ENCODE measurements at regions not wholly inside any gene's neighbourhood (a gene's known extent, or its start where the extent isn't known, plus 50 kb on each side); places are given as distances from the start of the nearest gene placed in this dataset.

- TF ChIP-seq CTCF (conservative IDR thresholded peaks at IDR 0.05; ENCODE audit: low read depth in 2 of 2) = no peak
- TF ChIP-seq JUNB (IDR thresholded peaks at IDR 0.05; ENCODE audit: unreplicated experiment) = no peak
- no peak for TF ChIP-seq REST (IDR thresholded peaks at IDR 0.05; ENCODE audit: unreplicated experiment)
- no peak for TF ChIP-seq ZNF114 (CRISPR knock-in tag; IDR thresholded peaks at IDR 0.05)
- no peak for TF ChIP-seq CREB1 (CRISPR knock-in tag; IDR thresholded peaks at IDR 0.05; ENCODE audit: low read depth)
- TF ChIP-seq EZH2 (IDR thresholded peaks at IDR 0.05; ENCODE audit: low read depth, unreplicated experiment) = no peak
- TF ChIP-seq POLR2AphosphoS5 (IDR thresholded peaks at IDR 0.05; ENCODE audit: low read depth) = no peak
- no peak for TF ChIP-seq NANOG (IDR thresholded peaks at IDR 0.05; ENCODE audit: borderline replicate concordance)
Observed at GRCh38 chr2:217037353-217037752, 177.5 kb upstream of the TNP1 start.
